ENCODE measurements at regions not wholly inside any gene's neighbourhood (a gene's known extent, or its start where the extent isn't known, plus 50 kb on each side); places are given as distances from the start of the nearest gene placed in this dataset.

- Histone ChIP-seq H3K4me1 (replicated peaks in 1 of 2; ENCODE audit: control insufficient read depth in 2 of 2, insufficient read depth in 2 of 2, low read length in 2 of 2) (no peaks in the 10 kb centered on the region), H3K9ac (ENCODE audit: insufficient read depth in 1 of 2, low read depth in 2 of 2, low read length in 2 of 2) (no peak overlapping the region), H3K27ac (ENCODE audit: extremely low read depth, low read depth, low read length) (no peak overlapping the region), H3K4me2 (ENCODE audit: insufficient read depth, low read length) (no peak overlapping the region), H3K36me3 (ENCODE audit: control insufficient read depth, insufficient read depth, low read length) (no peaks in the 10 kb centered on the region), H3K9me1 (ENCODE audit: control insufficient read depth, insufficient read depth, low read length) (no peaks in the 10 kb centered on the region), H3K27me3 (ENCODE audit: control insufficient read depth in 2 of 2, insufficient read depth in 2 of 2, low read length in 2 of 2) (no peaks in the 10 kb centered on the region), H4K20me1 (replicated peaks; ENCODE audit: control insufficient read depth, insufficient read depth, low read length) (no peaks in the 10 kb centered on the region), H3K4me3 (no peak overlapping the region), H3K79me2 (ENCODE audit: control insufficient read depth, insufficient read depth, low read length) (no peaks in the 10 kb centered on the region), H3K9me3 (replicated peaks; ENCODE audit: control insufficient read depth, insufficient read depth, low read depth, low read length) (no peaks in the 10 kb centered on the region), H2AFZ (ENCODE audit: low read depth, low read length) (no peak overlapping the region)
- ATAC-seq: no peak
- WGBS (ENCODE audit: insufficient coverage, low coverage, missing lambda C conversion rate): 0% methylated on average over 1 of the region's 1 CpG
- intact Hi-C loops (cut with micrococcal nuclease) (no loop called here), in situ Hi-C loops (cut with MboI) (no loop called here)
- no peak for FAIRE-seq
- BruUV-seq (replicated peaks): no TSS peak
- CTCF ChIA-PET (ENCODE audit: low intra/inter-chr PET ratio): no interaction called here
- POLR2A ChIA-PET: no interaction called here
- no peak for DNase-seq (ENCODE audit: extremely low read depth in 1 of 4, low spot score in 3 of 4)
- TF ChIP-seq CAMTA2 (CRISPR knock-in tag; conservative IDR thresholded peaks at IDR 0.05): no peak
- no peak for TF ChIP-seq HDAC6 (IDR thresholded peaks at IDR 0.05; ENCODE audit: low read depth, low read length)
- TF ChIP-seq U2AF2 (optimal IDR thresholded peaks at IDR 0.05; ENCODE audit: low read depth, low read length): no peak
- no peak for TF ChIP-seq USF1 (CRISPR knock-in tag; IDR thresholded peaks at IDR 0.05)
- TF ChIP-seq DEAF1 (CRISPR knock-in tag; IDR thresholded peaks at IDR 0.05): no peak
- TF ChIP-seq ZNF239 (CRISPR knock-in tag; IDR thresholded peaks at IDR 0.05): no peak
- no peak for TF ChIP-seq SRSF7 (optimal IDR thresholded peaks at IDR 0.05; ENCODE audit: low read depth, low read length)
Measured at GRCh38 chr11:106457727-106458126, 380.3 kb downstream of the AASDHPPT start.

Data from K562 (cell line).